Skeletal muscle tissue (tissue), 3 donors: ENCODE measurements at regions not wholly inside any gene's neighbourhood (a gene's known extent, or its start where the extent isn't known, plus 50 kb on each side); places are given as distances from the start of the nearest gene placed in this dataset.

ENCODE experiments used
- H3K27ac ChIP-seq: one replicate; pipeline ENCODE4 v1.7.0; 2013; ENCODE audit warnings: mild to moderate bottlenecking, low read depth, low read length, inconsistent platforms
- H3K27me3 ChIP-seq, 3 donors: one replicate each; pipeline ENCODE4 v1.7.0; 2013; ENCODE audit warnings: low read length in 3 of 3; ENCODE audit not compliant: control insufficient read depth in 3 of 3, insufficient read depth in 3 of 3
- H3K36me3 ChIP-seq, 3 donors: one replicate each; pipeline ENCODE4 v1.7.0; 2013; ENCODE audit warnings: low read length in 3 of 3; ENCODE audit not compliant: control insufficient read depth in 3 of 3, insufficient read depth in 3 of 3
- H3K4me1 ChIP-seq, 3 donors: one replicate each; pipeline ENCODE4 v1.7.0; 2013; ENCODE audit warnings: low read length in 3 of 3, mild to moderate bottlenecking in 3 of 3; ENCODE audit not compliant: control insufficient read depth in 3 of 3, insufficient read depth in 3 of 3
- H3K4me3 ChIP-seq, 3 donors: one replicate each; pipeline ENCODE4 v1.7.0; 2013; ENCODE audit warnings: low read length in 3 of 3
- H3K9ac ChIP-seq, 3 donors: one replicate each; pipeline ENCODE4 v1.7.0; 2013; ENCODE audit warnings: low read length in 3 of 3, mild to moderate bottlenecking in 3 of 3, moderate library complexity in 2 of 3, low read depth in 1 of 3
- H3K9me3 ChIP-seq, 3 donors: one replicate each; pipeline ENCODE4 v1.7.0; 2013; ENCODE audit warnings: low read length in 3 of 3; ENCODE audit not compliant: control insufficient read depth in 3 of 3
- donor health status: Osteomylitis.

GRCh38 chr12:74732164-74732784 is 194.6 kb downstream of the ATXN7L3B start:
- Histone ChIP-seq H3K36me3 (no peaks in the 10 kb centered on the region), H3K4me1 (no peaks in the 10 kb centered on the region), H3K9ac (no peak overlapping the region), H3K9me3 (no peaks in the 10 kb centered on the region), H3K4me3 (no peak overlapping the region), H3K27me3 (no peaks in the 10 kb centered on the region), H3K27ac (no peak overlapping the region)

DNA sequence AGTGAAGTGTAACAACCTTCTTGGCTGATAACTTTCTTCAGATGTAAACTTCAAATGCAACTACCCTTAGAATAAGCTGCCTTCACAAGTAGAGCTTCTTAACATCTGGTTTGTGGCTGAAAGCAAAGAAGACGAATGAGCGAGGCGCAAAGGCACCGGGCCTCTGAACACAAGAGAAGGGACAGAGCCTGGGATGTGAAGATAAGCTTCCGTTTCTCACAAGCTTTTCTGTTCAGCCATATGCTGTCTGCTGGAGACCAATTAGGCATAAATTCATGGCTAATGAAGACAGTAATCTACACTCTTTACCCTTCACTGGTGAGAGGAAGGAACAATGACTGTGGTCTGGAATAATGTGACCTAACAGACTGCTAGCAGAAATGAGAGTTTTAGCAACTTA is 195.2 kb downstream of the ATXN7L3B start:
- Histone ChIP-seq H3K36me3 (no peaks in the 10 kb centered on the region), H3K4me1 (no peaks in the 10 kb centered on the region), H3K9me3 (no peaks in the 10 kb centered on the region), H3K4me3 (no peak overlapping the region), H3K9ac (no peak overlapping the region), H3K27ac (no peak overlapping the region), H3K27me3 (no peaks in the 10 kb centered on the region)

- no peak overlapping the region for H3K27ac ChIP-seq
- no peaks in the 10 kb centered on the region for H3K9me3 ChIP-seq
- no peak overlapping the region for H3K4me3 ChIP-seq
- no peaks in the 10 kb centered on the region for H3K36me3 ChIP-seq
- no peaks in the 10 kb centered on the region for H3K4me1 ChIP-seq
- no peaks in the 10 kb centered on the region for H3K27me3 ChIP-seq
- H3K9ac ChIP-seq, result no peak overlapping the region
These were observed 203.5 kb downstream of the ATXN7L3B start for GRCh38 chr12:74741112-74741511.

- Histone ChIP-seq H3K9me3 (no peaks in the 10 kb centered on the region), H3K4me1 (no peaks in the 10 kb centered on the region), H3K27me3 (no peaks in the 10 kb centered on the region), H3K4me3 (no peak overlapping the region), H3K27ac (no peak overlapping the region), H3K9ac (no peak overlapping the region), H3K36me3 (no peaks in the 10 kb centered on the region)
These were observed 209.7 kb downstream of the ATXN7L3B start for GRCh38 chr12:74747305-74747704.

GRCh38 chr12:74751441-74751840 is 213.8 kb downstream of the ATXN7L3B start:
- no peak overlapping the region for H3K4me3 ChIP-seq
- H3K9ac ChIP-seq, result no peak overlapping the region
- H3K36me3 ChIP-seq, result no peaks in the 10 kb centered on the region
- no peaks in the 10 kb centered on the region for H3K4me1 ChIP-seq
- no peak overlapping the region for H3K27ac ChIP-seq
- no peaks in the 10 kb centered on the region for H3K9me3 ChIP-seq
- no peaks in the 10 kb centered on the region for H3K27me3 ChIP-seq

- Histone ChIP-seq H3K27me3 (no peaks in the 10 kb centered on the region), H3K4me3 (no peak overlapping the region), H3K27ac (no peak overlapping the region), H3K9me3 (no peaks in the 10 kb centered on the region), H3K9ac (no peak overlapping the region), H3K4me1 (no peaks in the 10 kb centered on the region), H3K36me3 (no peaks in the 10 kb centered on the region)
These were observed 214.6 kb downstream of the ATXN7L3B start for GRCh38 chr12:74752215-74752614.

GRCh38 chr12:74770552-74770951 is 232.9 kb downstream of the ATXN7L3B start:
- Histone ChIP-seq H3K4me1 (no peaks in the 10 kb centered on the region), H3K9ac (no peak overlapping the region), H3K4me3 (no peak overlapping the region), H3K27me3 (no peaks in the 10 kb centered on the region), H3K27ac (no peak overlapping the region), H3K9me3 (no peaks in the 10 kb centered on the region), H3K36me3 (no peaks in the 10 kb centered on the region)

DNA sequence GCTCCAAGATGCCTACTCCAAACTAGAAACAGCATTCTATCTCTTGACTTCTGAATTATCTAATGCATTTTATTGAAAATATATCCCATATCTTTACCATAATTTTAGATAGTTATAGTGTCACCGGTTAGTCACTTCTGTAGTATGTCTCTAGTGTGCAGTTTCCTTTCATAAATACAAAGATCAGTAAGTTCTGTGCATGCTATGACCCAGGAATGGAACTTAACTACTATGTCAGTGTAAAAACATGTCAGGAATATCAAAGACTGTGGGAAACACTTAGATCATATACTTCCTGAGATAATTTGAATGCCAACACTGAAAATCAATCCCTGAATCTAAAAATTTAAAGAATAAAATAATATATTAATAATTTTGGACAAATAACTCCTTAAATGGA is 237.6 kb downstream of the ATXN7L3B start:
- H3K4me3 ChIP-seq, result no peak overlapping the region
- no peaks in the 10 kb centered on the region for H3K9me3 ChIP-seq

DNA sequence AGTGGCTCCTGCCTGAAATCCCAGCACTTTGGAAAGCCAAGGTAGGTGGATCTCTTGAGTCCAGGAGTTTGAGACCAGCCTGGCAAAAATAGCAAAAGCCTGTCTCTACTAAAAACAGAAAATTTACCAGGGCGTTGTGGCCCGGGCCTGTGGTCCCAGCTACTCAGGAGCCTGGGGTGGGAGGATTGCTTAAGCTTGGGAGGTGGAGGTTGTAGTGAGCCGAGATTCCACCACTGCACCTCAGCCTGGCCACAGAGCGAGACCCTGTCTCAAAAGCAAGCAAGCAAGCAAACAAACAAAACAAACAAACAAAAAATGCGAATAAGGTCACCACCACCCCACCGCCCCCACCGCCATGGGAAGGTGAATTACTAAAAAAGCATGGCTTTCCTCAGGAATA is 238.7 kb downstream of the ATXN7L3B start:
- H3K4me1 ChIP-seq, result no peaks in the 10 kb centered on the region

More for the DNA sequence above, 237.6 kb downstream of the ATXN7L3B start:
- no peaks in the 10 kb centered on the region for H3K36me3 ChIP-seq
- H3K9ac ChIP-seq, result no peak overlapping the region
- H3K4me1 ChIP-seq, result no peaks in the 10 kb centered on the region
- no peaks in the 10 kb centered on the region for H3K27me3 ChIP-seq
- H3K27ac ChIP-seq, result no peak overlapping the region

GRCh38 chr12:74780182-74780849 is 242.7 kb downstream of the ATXN7L3B start:
- no peaks in the 10 kb centered on the region for H3K27me3 ChIP-seq
- H3K9me3 ChIP-seq, result no peaks in the 10 kb centered on the region
- H3K9ac ChIP-seq, result no peak overlapping the region
- no peak overlapping the region for H3K4me3 ChIP-seq
- H3K4me1 ChIP-seq, result no peaks in the 10 kb centered on the region
- H3K27ac ChIP-seq, result no peak overlapping the region
- H3K36me3 ChIP-seq, result no peaks in the 10 kb centered on the region

More for the DNA sequence above, 238.7 kb downstream of the ATXN7L3B start:
- no peak overlapping the region for H3K9ac ChIP-seq
- H3K27ac ChIP-seq, result no peak overlapping the region
- no peaks in the 10 kb centered on the region for H3K9me3 ChIP-seq
- no peak overlapping the region for H3K4me3 ChIP-seq
- no peaks in the 10 kb centered on the region for H3K36me3 ChIP-seq
- no peaks in the 10 kb centered on the region for H3K27me3 ChIP-seq
